H1 (cell line): ENCODE measurements at regions not wholly inside any gene's neighbourhood (a gene's known extent, or its start where the extent isn't known, plus 50 kb on each side); places are given as distances from the start of the nearest gene placed in this dataset.

ENCODE experiments used
- CTCF ChIA-PET: fragments of 300-600 bp; sonication (Branson Sonifier 250); formaldehyde crosslinking; loops from one replicate; lab custom pipeline; 2021; ENCODE audit not compliant: partially characterized antibody; lab: Charles Lee
- POLR2A ChIA-PET: fragments of 300-600 bp; sonication (Branson Sonifier 250); formaldehyde crosslinking; loops from one replicate; lab custom pipeline; 2021; ENCODE audit warnings: inconsistent platforms; ENCODE audit not compliant: partially characterized antibody; lab: Charles Lee
- DNase-seq, 2 experiments: peaks; one replicate each; pipeline versions ENCODE4 v3.0.0 to v3.0.0-alpha.2; 2010 to 2022; ENCODE audit warnings: low spot score in 2 of 2, low read depth in 1 of 2, mixed read lengths in 1 of 2
- FAIRE-seq: peaks from 2 replicates; lab custom pipeline; 2011; peaks lifted over from hg19 to GRCh38; lab: Jason Lieb, UNC
- H2AFZ ChIP-seq: 2 replicates; pipeline ENCODE4 v1.8.1; 2012; ENCODE audit warnings: low read length, inconsistent platforms
- H2AK5ac ChIP-seq: 2 replicates; pipeline ENCODE4 v1.6.1; 2013; ENCODE audit warnings: low read depth, low read length
- H2BK120ac ChIP-seq: replicated peaks from 2 replicates; pipeline ENCODE3; 2013; ENCODE audit warnings: low read depth, low read length, inconsistent platforms
- H2BK12ac ChIP-seq: 2 replicates; pipeline ENCODE4 v1.6.1; 2013; ENCODE audit warnings: low read depth, low read length
- H2BK15ac ChIP-seq: 2 replicates; pipeline ENCODE4 v1.6.1; 2013; ENCODE audit warnings: low read length
- H2BK20ac ChIP-seq: 2 replicates; pipeline ENCODE4 v1.6.1; 2013; ENCODE audit warnings: low read length
- H2BK5ac ChIP-seq: 2 replicates; pipeline ENCODE4 v1.6.1; 2013; ENCODE audit warnings: low read depth, low read length
- H3K14ac ChIP-seq: 2 replicates; pipeline ENCODE4 v1.6.1; 2013; ENCODE audit warnings: inconsistent platforms; ENCODE audit not compliant: insufficient read length
- H3K18ac ChIP-seq: 2 replicates; pipeline ENCODE4 v1.6.1; 2013; ENCODE audit warnings: low read length; ENCODE audit errors: extremely low read depth
- H3K23ac ChIP-seq: 2 replicates; pipeline ENCODE4 v1.6.1; 2013; ENCODE audit warnings: inconsistent platforms; ENCODE audit not compliant: insufficient read length
- H3K23me2 ChIP-seq: 2 replicates; pipeline ENCODE4 v1.6.1; 2013; ENCODE audit warnings: low read depth, low read length
- H3K27ac ChIP-seq: 2 replicates; pipeline ENCODE4 v1.6.1; 2011; ENCODE audit warnings: low read depth, low read length, inconsistent platforms
- H3K27me3 ChIP-seq, 4 experiments: replicated peaks in 1 of 4; 1 replicate in 1 of 4; 2 replicates in 3 of 4; pipeline versions ENCODE4 v1.6.1 to v1.8.1; 2011 to 2013; ENCODE audit warnings: low read length in 3 of 4, mild to moderate bottlenecking in 3 of 4, inconsistent platforms in 2 of 4, mixed read lengths in 2 of 4, moderate library complexity in 1 of 4; ENCODE audit not compliant: control insufficient read depth in 3 of 4, insufficient read depth in 3 of 4; ENCODE audit errors: extremely low read depth in 1 of 4
- H3K36me3 ChIP-seq, 4 experiments: 2 replicates each; pipeline versions ENCODE4 v1.6.1 to v1.8.1; 2011 to 2013; ENCODE audit warnings: mild to moderate bottlenecking in 4 of 4, low read length in 3 of 4, moderate library complexity in 2 of 4, control low read depth in 1 of 4, inconsistent platforms in 1 of 4; ENCODE audit not compliant: insufficient read depth in 4 of 4, control insufficient read depth in 2 of 4
- H3K4ac ChIP-seq: replicated peaks from 2 replicates; pipeline ENCODE3; 2013; ENCODE audit warnings: low read length, low read depth, mixed read lengths, inconsistent platforms; ENCODE audit not compliant: insufficient read length
- H3K4me1 ChIP-seq, 4 experiments: replicated peaks in 1 of 4; 1 replicate in 1 of 4; 2 replicates in 3 of 4; pipeline versions ENCODE4 v1.6.1 to v1.8.1; 2011 to 2013; ENCODE audit warnings: low read length in 3 of 4, inconsistent platforms in 2 of 4, mixed read lengths in 1 of 4; ENCODE audit not compliant: insufficient read depth in 4 of 4, control insufficient read depth in 3 of 4
- H3K4me2 ChIP-seq, 2 experiments: 2 replicates each; pipeline versions ENCODE4 v1.6.1 to v1.8.1; 2011 to 2013; ENCODE audit warnings: low read depth in 2 of 2, low read length in 2 of 2, control low read depth in 1 of 2, inconsistent platforms in 1 of 2, mild to moderate bottlenecking in 1 of 2; ENCODE audit not compliant: insufficient read depth in 1 of 2
- H3K4me3 ChIP-seq, 4 experiments: fragments of 200-600, 300-600 bp in 1 of 4; sonication (generic), shearing (Covaris generic), sonication (Bioruptor Twin) in 1 of 4; 2 replicates each; pipeline versions ENCODE4 v1.5.1 to v1.8.1; 2011 to 2016; ENCODE audit warnings: low read length in 4 of 4, low read depth in 3 of 4, control low read depth in 2 of 4, inconsistent platforms in 2 of 4, mild to moderate bottlenecking in 2 of 4, mixed read lengths in 1 of 4, moderate library complexity in 1 of 4; ENCODE audit not compliant: insufficient read depth in 2 of 4; ENCODE audit errors: extremely low read depth in 1 of 4
- H3K56ac ChIP-seq: replicated peaks from 2 replicates; pipeline ENCODE3; 2013; ENCODE audit warnings: low read depth, mild to moderate bottlenecking, mixed read lengths, low read length, inconsistent platforms; ENCODE audit not compliant: insufficient read length
- H3K79me1 ChIP-seq: 2 replicates; pipeline ENCODE4 v1.6.1; 2013; ENCODE audit warnings: low read depth, low read length, control low read depth
- H3K79me2 ChIP-seq, 2 experiments: 2 replicates each; pipeline versions ENCODE4 v1.6.1 to v1.8.1; 2012 to 2013; ENCODE audit warnings: low read length in 2 of 2, mild to moderate bottlenecking in 2 of 2, inconsistent platforms in 1 of 2; ENCODE audit not compliant: insufficient read depth in 2 of 2, control insufficient read depth in 1 of 2
- H3K9ac ChIP-seq, 4 experiments: replicated peaks in 1 of 4; 1 replicate in 1 of 4; 2 replicates in 3 of 4; pipeline versions ENCODE4 v1.6.1 to v1.8.1; 2011 to 2013; ENCODE audit warnings: low read depth in 3 of 4, low read length in 3 of 4, control low read depth in 2 of 4, mild to moderate bottlenecking in 2 of 4, moderate library complexity in 2 of 4, inconsistent platforms in 1 of 4; ENCODE audit errors: extremely low read depth in 1 of 4
- H3K9me3 ChIP-seq, 2 experiments: 2 replicates each; pipeline versions ENCODE4 v1.6.1 to v1.8.1; 2012 to 2013; ENCODE audit warnings: mild to moderate bottlenecking in 2 of 2, moderate library complexity in 2 of 2, control low read depth in 1 of 2, inconsistent platforms in 1 of 2, low read depth in 1 of 2, low read length in 1 of 2, mixed read lengths in 1 of 2; ENCODE audit not compliant: insufficient read depth in 2 of 2
- H4K20me1 ChIP-seq, 2 experiments: replicated peaks in 1 of 2; 2 replicates each; pipeline versions ENCODE3 to v1.8.1; 2011 to 2013; ENCODE audit warnings: inconsistent platforms in 2 of 2, low read length in 2 of 2, mild to moderate bottlenecking in 1 of 2; ENCODE audit not compliant: insufficient read depth in 2 of 2, control insufficient read depth in 1 of 2
- H4K5ac ChIP-seq: 2 replicates; pipeline ENCODE4 v1.6.1; 2013; ENCODE audit warnings: low read length, low read depth, mixed read lengths, inconsistent platforms; ENCODE audit not compliant: insufficient read length
- H4K8ac ChIP-seq: 2 replicates; pipeline ENCODE4 v1.8.0; 2013; ENCODE audit warnings: mild to moderate bottlenecking, moderate library complexity, low read length, inconsistent platforms; ENCODE audit not compliant: insufficient read depth; ENCODE audit errors: extremely low read depth
- H4K91ac ChIP-seq: replicated peaks from 2 replicates; pipeline ENCODE3; 2013; ENCODE audit warnings: low read length, mixed read lengths, inconsistent platforms; ENCODE audit not compliant: insufficient read length
- CEBPB ChIP-seq: IDR thresholded peaks from 2 replicates; pipeline ENCODE4 v1.6.1; 2012; ENCODE audit warnings: low read depth, low read length
- WGBS, 2 experiments: shearing (Covaris generic) in 1 of 2; methylation state at CpG; one replicate each; pipeline versions ENCODE4 v1.1.6 to v1.1.7; 2013 to 2015; ENCODE audit warnings: low lambda C conversion rate in 2 of 2, mixed read lengths in 2 of 2, inconsistent platforms in 1 of 2, low coverage in 1 of 2, missing lambda C conversion rate in 1 of 2; ENCODE audit not compliant: insufficient replicate concordance in 2 of 2, insufficient coverage in 1 of 2, insufficient read length in 1 of 2; ENCODE audit errors: extremely low coverage in 1 of 2, missing lambda C conversion rate in 1 of 2; 5-methylcytosine and 5-hydroxymethylcytosine counted together

- no peaks in the 10 kb centered on the region for H3K79me1 ChIP-seq
- H4K91ac ChIP-seq = no peak overlapping the region
- H3K23ac ChIP-seq = no peak overlapping the region
- no peak overlapping the region for H3K4me3 ChIP-seq
- POLR2A ChIA-PET = no interaction called here
- no peak overlapping the region for H4K5ac ChIP-seq
- H3K4me1 ChIP-seq = no peaks in the 10 kb centered on the region
- no peak overlapping the region for H2BK20ac ChIP-seq
- H2BK15ac ChIP-seq = no peak overlapping the region
- H4K20me1 ChIP-seq = no peaks in the 10 kb centered on the region
- DNase-seq = no peak
- TF ChIP-seq CEBPB = no peak
- no peaks in the 10 kb centered on the region for H3K23me2 ChIP-seq
- no peak overlapping the region for H3K9ac ChIP-seq
- H3K18ac ChIP-seq = no peak overlapping the region
- no peak overlapping the region for H3K4ac ChIP-seq
- no peak overlapping the region for H2BK5ac ChIP-seq
- H3K27me3 ChIP-seq = no peaks in the 10 kb centered on the region
- WGBS, 2 experiments = 95% methylated on average over 5 of the region's 5 CpGs; no CpG with 5 or more reads in 1 of the 2 experiments
- no peak overlapping the region for H2AFZ ChIP-seq
- no peak overlapping the region for H3K56ac ChIP-seq
- no peaks in the 10 kb centered on the region for H3K36me3 ChIP-seq
- no peaks in the 10 kb centered on the region for H3K79me2 ChIP-seq
- no peak overlapping the region for H2BK12ac ChIP-seq
- H3K4me2 ChIP-seq = no peak overlapping the region
- no peaks in the 10 kb centered on the region for H3K9me3 ChIP-seq
- H2AK5ac ChIP-seq = no peak overlapping the region
- no peak overlapping the region for H3K27ac ChIP-seq
- no peak for FAIRE-seq
- H4K8ac ChIP-seq = no peak overlapping the region
- no peak overlapping the region for H2BK120ac ChIP-seq
- CTCF ChIA-PET = interaction anchor here (0.9 to 2.2 kb wide), 2 partner anchors 10 to 12 kb away, joined by 4 to 6 read pairs; no protein-coding TSS in a partner anchor
- H3K14ac ChIP-seq = no peak overlapping the region
Measured at GRCh38 chr9:12566404-12567090, 126.6 kb upstream of the TYRP1 start.
